Stimulated activated CD4-positive, alpha-beta T cell treated with anti-CD3 and anti-CD28 coated beads, TNF-alpha, amount 100 ng/mL, for 4 hours (primary cell): ENCODE measurements at regions not wholly inside any gene's neighbourhood (a gene's known extent, or its start where the extent isn't known, plus 50 kb on each side); places are given as distances from the start of the nearest gene placed in this dataset.
"Not testable (repeated sequence)": the region's sequence is repeated elsewhere in the genome, so short reads cannot be mapped to it uniquely, and the experiment has no call there.

Source experiments
- DNase-seq, 3 experiments: peaks; one replicate each; pipeline ENCODE4 v3.0.0-alpha.2; 2020; ENCODE audit warnings: low read depth in 3 of 3

GRCh38 chr1:228669242-228669585, 66.1 kb upstream of the RHOU start:
- DNase-seq, result no peak

GRCh38 chr1:228681076-228681565, 54.2 kb upstream of the RHOU start:
- not testable (repeated sequence) for DNase-seq

GRCh38 chr1:228683428-228683827, 51.9 kb upstream of the RHOU start:
- no peak for DNase-seq

- DNase-seq, result no peak
Observed at GRCh38 chr1:228684607-228685006, 50.7 kb upstream of the RHOU start.

GRCh38 chr1:228685081-228685660, 50.1 kb upstream of the RHOU start:
- DNase-seq, result no peak
